Kidney capillary endothelial cell (primary cell): ENCODE measurements at regions not wholly inside any gene's neighbourhood (a gene's known extent, or its start where the extent isn't known, plus 50 kb on each side); places are given as distances from the start of the nearest gene placed in this dataset.

Source experiments
- DNase-seq: peaks from one replicate; pipeline ENCODE4 v3.0.0-alpha.2; 2018; ENCODE audit warnings: low spot score

DNA sequence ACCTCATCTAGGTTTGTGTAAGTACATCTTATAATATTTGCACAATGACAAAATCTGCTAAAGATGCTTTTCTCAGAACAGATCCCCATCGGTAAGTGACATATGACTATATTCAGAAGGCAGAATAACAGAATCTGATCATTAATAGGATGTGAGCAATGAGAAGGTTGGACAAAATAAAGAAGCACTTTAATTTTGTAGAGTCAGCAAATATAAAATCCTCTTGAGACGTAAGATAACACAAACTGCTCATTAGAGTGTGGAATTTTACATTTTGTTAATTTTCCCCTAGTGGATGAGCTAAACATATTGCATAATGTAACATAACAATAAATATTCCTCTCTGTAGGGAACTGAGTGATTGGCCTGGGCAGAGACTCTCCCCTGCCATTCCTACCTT lies 658.4 kb upstream of the ZP4 start:
- no peak for DNase-seq

DNA sequence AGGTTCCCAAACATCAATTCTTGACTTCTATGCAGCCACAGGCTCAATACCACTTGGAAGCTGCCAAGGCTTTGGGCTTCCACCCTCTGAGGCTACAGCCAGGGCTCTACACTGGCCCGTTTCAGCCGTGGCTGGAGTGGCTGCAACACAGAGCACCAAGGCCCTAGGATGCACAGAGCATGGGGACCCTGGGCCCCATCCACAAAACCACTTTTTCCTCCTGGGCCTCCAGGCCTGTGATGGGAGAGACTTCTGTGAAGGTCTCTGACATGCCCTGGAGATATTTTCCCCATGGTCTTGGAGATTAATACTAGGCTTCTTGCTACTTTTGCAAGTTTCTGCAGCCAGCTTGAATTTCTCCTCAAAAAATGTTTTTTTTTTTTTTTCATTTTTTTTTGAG lies 655.4 kb upstream of the ZP4 start:
- DNase-seq = no peak

DNA sequence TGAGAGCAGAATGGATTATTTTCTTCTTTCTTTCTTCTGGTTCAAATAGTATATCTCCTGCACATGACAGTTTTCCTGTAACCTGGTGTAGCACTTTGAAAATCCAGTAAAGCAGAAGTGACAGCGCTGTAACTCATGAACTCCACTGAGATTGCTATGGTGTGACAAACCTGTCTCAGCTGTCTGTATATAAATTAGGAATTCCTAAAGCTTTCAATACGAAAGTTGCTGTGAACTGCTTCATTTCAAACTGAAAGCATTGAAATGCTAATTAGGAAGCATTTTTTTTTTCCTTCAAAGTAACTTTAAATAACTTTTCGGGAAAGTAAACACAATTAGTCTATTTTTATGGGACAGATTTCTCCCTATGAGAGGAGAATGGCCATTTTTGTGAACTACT lies 646.9 kb upstream of the ZP4 start:
- no peak for DNase-seq

DNA sequence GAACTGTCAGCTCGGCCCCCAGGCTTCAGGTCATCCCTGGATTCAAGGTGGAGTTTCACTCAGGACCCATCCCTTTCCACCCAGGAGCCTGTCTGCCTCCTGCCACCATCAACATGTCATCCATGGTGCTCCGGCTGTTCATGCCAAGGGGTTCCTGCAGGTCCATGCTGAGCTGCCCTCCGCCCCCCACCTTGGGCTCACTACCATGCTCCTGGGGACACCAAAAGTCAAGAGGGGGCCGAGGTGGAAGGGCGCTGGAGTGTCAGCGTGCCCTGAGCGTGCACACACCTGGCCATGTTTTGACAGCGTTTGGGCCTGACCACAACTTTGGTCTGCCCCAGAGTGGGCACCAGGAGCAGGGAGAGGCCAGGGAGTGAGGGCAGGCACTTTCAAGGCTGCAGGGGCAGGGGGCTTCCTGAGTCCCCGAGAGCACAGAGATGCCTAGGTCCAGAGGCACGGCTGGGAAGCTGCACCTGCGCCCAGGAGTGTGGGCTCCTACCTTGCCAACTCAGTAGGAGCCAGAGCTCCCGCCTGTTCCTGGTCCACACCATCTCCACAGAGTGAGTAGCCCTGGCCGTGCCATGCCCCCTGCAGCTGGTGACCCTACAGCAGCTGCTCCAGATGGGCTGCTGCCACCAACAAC lies 639.6 kb upstream of the ZP4 start:
- DNase-seq = no peak

GRCh38 chr1:238517711-238518110 lies 627.0 kb upstream of the ZP4 start:
- DNase-seq = no peak

GRCh38 chr1:238501290-238501689 lies 610.6 kb upstream of the ZP4 start:
- DNase-seq = no peak

DNA sequence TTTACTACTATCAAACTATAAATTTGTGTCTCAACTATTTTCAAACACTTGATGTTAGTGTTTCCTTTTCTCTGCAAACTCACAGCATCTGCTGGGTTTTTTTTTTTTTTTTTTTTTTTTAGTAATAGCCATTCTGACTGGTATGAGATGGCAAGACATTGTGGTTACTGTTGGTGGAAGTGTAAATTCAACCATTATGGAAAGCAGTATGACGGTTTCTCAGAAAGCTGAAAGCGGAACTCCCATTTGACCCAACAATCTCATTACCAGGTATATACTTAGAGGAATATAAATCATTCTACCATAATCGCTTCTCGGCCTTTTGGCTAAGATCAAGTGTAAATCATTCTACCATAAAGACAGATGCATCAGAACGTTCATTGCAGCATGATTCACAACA lies 608.3 kb upstream of the ZP4 start:
- no peak for DNase-seq

DNA sequence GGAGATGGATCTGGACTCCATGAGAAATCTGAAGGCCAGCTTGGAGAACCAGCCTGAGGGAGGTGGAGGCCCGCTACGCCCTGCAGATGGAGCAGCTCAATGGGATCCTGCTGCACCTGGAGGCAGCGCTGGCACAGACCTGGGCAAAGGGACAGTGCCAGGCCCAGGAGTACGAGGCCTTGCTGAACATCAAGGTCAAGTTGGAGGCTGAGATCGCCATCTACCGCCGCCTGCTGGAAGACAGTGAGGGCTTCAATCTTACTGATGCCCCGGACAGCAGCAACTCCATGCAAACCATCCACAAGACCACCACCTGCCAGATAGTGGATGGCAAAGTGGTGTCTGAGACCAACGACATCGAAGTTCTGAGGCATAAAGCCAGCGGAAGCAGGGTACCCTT lies 601.5 kb upstream of the ZP4 start:
- DNase-seq = no peak

DNA sequence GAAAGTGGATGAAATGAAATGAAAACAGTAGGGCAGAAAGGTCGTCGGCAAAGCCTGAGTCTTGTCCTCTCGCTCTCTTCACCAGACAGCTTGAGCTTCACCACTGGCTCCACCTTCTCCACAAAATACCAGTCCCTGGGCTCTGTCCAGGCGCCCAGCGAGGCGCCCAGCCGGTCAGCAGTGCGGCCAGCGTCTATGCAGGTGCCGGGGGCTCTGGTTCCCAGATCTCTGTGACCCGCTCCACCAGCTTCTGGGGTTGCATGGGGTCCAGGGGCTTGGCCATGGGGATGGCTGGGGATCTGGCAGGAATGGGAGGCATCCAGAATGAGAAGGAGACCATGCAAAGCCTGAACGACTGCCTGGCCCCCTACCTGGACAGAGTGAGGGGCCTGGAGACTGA lies 600.5 kb upstream of the ZP4 start:
- no peak for DNase-seq

DNA sequence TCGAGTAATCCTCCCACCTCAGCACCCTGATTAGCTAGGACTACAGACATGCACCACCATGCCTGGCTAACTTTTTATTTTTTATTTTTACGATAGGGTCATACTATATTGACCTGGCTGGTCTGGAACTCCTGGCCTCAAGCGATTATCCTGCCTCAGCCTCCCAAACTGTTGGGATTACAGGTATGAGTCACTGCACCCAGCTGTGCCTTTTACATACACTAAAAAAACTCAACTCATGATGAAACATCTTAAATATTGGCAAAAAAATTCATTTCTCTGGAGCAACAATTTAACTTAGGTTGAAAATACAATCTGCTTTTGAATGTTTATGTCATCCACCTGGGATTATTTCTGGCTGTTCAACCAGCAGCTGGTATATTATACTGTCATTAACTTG lies 598.3 kb upstream of the ZP4 start:
- no peak for DNase-seq

GRCh38 chr1:238488401-238488800 lies 597.7 kb upstream of the ZP4 start:
- DNase-seq = no peak

GRCh38 chr1:238487931-238488330 lies 597.2 kb upstream of the ZP4 start:
- no peak for DNase-seq

DNA sequence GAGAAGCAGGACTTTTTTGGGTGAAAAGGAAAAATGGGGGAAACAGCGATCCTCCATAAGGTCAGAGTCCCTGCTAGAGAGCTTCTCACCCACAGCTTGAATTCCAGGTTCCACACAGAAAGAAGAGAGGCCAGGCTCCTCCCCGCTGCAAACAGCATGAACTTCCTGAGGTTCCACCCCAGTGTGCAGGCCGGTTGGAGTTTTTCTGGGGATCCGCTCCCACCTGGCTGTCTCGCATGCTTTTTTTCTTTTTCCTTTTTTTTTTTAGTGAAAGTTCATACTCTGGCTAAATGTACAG lies 595.1 kb upstream of the ZP4 start:
- no peak for DNase-seq

DNA sequence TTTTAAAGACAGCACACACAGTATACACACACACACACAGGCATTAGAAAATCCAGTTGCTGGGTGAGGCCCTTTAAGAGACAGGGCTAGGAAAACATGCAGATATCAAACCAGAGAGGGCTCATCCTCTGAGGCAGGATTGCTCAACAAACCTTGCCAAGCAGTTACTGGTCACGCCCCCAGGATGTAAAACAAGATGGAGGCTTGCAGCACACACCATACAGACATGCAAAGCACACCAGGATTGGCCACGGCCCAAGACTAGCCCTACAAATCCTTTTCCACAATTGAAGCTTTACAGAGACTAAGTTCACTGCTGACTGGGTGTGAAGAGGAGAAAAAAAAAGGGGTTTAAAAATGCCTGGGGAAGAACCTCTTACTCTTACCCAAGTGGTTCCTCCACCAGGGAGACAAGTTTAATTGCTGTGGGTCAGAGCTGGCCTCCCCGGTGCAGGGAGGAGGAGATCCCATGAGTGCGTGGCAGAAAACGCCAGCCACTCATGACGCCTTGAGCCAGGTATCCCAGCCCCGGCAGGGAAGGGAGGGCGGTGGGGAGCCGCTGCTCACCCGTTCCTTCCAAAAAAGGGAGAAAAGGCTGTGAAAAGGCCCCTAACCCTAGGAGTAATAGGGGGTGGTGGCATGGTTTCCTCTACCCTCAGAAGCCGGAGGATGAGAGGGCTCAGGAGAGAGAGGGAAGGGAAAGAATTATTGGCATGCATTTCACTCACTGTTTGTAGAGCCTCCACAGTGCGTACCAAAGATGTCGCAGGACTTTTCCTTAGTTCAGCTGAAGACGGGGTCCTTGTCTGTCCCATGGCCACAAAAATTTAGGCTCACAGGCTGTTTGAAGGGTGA lies 594.6 kb upstream of the ZP4 start:
- no peak for DNase-seq

DNA sequence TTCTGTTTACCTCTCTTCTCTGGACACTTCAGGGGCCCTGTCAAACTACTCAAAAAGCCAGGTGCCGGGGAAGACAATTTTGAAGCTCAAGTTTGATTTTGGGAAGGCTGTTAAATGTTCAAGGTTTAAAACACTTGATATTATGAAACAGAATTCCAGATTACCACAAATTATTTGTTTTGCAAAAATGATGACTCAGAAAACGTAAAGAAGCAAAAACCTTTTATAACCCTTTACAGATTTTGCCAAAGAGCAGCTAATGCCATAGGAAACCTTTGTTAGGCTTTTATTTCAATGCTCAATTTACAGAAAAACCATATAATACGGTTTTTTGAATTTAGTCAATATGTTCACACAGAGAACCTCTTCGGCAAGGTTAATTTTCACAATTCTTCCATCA lies 593.4 kb upstream of the ZP4 start:
- DNase-seq = no peak

DNA sequence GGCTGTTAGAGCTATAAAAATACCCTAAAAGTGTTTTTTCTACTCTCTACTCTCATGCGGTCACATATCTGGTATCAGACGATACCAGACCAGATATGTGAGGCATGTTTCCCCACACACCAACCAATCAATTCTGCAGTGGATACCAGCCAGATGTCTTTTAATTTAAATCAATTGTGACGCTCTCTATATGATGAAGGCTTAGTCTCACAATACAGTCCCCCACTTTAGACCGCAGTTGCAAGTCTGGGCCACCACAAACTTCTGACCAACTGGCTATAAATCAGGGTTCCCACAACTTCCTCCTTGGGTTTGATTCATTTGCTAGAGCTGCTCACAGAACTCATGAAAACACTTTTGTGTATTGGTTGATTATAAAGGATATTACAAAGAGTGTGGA lies 586.1 kb upstream of the ZP4 start:
- DNase-seq = no peak

- no peak for DNase-seq
Measured at GRCh38 chr1:238475712-238476111, 585.0 kb upstream of the ZP4 start.

DNA sequence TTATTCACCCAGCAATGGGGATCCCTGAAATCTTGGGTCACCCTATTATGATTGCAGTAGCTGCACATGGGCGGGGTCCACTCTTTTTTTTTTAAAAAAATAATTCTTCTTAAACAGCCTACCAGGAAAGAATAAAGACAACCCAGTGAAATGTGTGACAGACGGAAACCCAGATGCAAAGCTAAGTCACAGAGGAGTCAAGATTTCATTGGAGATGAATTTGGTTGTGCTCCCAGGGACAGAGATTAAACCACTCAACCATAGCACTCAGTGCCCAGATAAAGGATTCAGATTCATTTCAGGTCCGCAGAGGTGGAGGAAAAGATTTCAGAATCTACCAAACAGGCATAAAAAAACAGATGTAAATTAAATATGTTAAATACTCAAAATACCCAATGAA lies 583.5 kb upstream of the ZP4 start:
- no peak for DNase-seq

DNA sequence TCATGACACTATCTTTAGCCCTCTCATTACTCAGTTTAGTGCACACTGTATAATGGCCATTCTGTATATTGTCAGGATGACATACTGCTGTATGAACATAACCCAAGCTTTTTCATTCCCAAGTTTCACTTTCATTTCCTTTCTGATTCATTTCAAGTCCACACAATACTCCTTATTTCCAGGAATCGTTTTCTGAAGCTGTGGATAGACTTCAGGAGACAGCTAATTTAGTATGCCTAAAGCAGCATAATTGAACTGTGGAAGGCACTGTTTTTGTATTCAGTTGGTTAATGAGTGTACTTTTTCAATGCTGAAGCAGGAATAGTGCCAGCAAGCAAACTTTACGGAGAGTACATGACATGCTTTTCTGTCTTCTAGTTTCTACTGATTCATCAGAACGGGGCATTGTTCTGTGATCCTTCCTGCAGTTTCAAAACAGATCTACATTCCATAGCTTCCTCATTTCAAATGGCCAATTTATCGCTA lies 578.5 kb upstream of the ZP4 start:
- DNase-seq = peak; percentile 34

GRCh38 chr1:238468068-238468467 lies 577.3 kb upstream of the ZP4 start:
- DNase-seq = no peak

DNA sequence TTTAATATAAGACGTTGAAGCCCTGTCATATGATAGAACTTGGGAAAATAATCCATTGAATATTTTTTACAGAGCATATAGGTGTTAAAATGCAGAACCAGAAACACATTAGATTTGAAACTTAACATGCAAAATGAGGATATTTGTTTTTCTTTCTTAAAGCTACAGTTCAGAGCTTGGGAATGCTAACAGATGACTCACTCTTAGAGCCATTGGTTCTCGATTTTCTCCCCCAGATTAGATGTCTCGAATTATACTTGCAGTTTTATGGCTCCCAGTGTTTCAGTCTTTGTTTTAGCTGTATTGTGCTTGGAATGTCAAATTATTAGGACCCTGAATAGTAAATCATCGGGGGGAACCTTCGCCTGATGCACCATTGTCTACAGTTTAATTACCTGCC lies 575.7 kb upstream of the ZP4 start:
- DNase-seq = no peak

- no peak for DNase-seq
Measured at GRCh38 chr1:238465449-238465848, 574.7 kb upstream of the ZP4 start.

DNA sequence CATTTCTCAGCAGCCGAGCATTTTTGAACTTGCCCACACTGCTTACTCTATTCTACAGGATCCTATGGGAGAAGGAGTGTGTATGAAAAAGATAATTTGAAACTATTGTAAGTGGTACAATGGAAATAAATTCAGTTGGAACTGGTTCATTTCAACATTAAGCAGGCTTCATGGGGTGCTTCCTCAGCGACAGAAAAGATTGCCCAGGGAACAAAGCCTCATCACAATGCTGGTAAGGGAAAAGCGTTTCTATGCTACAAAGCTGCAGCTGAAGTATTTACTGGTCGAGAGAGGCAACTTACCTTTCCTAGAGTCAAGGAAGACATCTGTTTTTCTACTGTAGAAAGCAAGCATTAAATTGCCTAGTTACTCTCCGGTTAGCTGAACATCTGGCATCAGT lies 568.2 kb upstream of the ZP4 start:
- DNase-seq = no peak

DNA sequence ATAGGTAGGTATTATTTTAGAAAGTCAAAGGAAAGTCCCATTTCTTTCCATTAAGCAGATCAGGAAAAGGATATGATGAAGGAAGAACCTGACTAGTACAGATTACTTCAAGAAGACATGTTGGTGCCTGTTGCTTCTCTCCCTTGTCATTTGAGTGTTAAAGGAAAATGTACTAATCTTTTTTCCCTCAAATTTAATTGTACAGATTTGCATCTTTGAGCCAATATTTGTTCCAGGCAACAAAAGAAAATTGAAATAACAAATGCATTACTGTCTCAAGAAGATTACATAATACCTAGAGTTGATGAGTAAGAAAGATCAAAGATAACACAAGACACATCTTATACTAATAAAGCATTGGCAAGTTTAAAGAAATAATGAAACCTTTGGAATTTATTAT lies 566.9 kb upstream of the ZP4 start:
- DNase-seq = no peak
